RPMI7951 (cell line): ENCODE measurements at regions not wholly inside any gene's neighbourhood (a gene's known extent, or its start where the extent isn't known, plus 50 kb on each side); places are given as distances from the start of the nearest gene placed in this dataset.
"Not testable (repeated sequence)": the region's sequence is repeated elsewhere in the genome, so short reads cannot be mapped to it uniquely, and the experiment has no call there.

Experiments used
- DNase-seq: peaks from one replicate; pipeline ENCODE4 v3.0.0-alpha.2; 2012; ENCODE audit warnings: low read depth

DNA sequence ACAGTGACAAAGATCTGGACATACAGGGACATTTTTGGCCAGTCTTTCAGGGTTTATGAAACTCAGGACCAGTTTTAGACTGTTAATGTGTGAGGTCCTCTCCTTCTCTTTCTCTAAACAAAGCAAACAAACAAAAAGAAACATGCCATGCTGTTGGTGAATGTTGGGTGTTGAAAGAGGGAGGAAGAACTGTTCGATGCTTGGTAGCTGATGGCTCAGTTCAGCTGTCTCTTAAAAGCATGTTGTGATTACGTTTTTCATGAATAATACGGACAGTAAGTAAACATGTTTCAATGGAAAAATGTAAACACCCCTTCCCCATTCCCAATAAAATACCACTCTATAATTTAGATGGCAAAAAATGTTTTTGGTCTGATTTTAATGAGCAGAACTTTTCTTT, 219.1 kb downstream of the SEC23IP start:
- no peak for DNase-seq

DNA sequence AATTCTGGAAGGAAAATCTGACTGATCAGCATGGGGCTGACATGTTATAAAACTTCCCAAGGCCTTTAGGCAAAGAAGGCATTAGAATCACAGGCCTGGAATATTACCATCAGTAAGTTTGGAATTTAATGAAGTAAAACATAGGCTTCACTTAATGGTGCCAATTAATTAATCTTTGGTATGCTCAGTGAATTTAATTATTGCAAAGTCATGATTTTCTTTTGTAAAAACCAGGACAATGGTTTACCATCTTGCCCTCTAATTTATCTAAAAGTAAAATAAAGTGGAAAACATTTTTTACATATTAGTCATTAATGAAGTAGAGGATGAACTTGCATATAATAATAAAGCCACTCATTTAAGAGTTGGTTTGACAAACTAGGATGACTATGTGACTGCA, 220.3 kb downstream of the SEC23IP start:
- no peak for DNase-seq

DNA sequence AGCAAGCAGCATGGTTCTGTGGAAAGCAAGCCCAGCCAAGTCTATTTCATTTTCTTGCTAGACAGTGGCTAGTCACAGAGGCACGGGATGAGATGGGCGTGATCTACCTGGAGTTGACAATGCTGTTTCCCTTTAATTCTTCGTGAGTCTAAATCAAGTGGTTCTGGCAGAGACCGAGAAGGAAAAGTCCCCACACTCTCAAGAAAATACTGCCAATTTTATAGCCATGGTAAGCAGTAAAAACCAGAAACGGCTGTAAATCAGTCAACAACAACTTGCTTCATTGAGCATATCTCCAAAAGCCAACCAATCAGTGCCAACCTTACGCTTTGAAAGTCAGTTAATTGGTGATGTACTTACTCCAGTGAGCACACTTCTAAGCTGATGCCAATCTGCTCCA, 223.4 kb downstream of the SEC23IP start:
- no peak for DNase-seq

DNA sequence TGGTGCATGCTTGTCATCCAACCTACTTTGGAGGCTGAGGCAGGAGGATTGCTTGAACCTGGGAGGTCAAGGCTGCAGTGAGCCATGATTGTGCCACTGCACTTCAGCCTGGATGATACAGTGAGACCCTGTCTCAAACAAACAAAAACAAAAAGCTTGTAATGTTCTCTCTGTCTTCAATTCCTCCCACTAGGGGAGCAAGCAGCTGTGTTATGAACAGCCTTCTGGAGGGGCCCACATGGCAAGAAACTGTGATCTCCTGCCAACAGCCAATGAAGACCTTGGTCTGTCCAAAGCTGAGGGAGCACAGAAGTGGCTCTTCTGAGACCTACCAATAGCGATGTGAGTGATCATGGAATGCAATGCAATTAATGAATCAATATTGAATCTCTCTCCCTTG, 229.2 kb downstream of the SEC23IP start:
- no peak for DNase-seq

DNA sequence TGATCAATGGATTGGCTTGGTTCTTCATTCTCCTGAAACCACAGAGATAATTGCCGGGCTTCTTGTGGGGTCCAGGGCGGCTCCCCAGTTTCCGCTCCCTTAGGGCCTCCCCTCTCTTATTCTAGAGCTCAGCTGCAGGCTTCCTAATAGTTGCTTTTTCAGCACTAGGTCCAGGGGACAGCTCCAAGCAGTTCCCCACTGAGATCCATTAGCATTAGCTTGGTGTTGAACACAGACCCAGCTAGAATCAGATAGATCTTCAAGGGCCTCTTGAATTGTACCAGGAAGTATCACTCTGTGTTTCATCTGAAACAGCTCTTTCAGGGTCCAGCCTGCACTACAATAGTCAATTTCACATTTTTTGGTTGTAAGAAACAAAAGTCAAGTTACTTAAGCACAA, 238.7 kb downstream of the SEC23IP start:
- DNase-seq = peak; percentile 15

DNA sequence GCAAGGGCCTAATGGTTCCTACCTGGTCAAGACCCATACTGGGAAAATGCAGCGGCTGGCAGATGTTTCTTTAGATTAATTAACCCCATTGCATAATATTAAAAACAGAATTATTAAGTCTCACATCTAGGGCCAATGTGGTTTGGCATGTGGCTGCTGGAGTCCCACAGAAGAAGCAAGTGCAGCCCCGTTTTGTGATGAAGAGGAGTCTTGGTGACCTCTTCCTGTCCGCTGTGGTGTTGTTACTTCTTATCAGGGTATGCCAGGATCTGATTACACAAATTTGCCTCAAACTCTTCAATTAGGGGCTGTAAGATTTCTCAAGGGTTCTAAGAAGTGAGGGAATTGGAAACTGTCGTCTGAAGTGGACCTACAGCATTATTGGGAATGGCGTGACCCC, 240.3 kb downstream of the SEC23IP start:
- no peak for DNase-seq

DNA sequence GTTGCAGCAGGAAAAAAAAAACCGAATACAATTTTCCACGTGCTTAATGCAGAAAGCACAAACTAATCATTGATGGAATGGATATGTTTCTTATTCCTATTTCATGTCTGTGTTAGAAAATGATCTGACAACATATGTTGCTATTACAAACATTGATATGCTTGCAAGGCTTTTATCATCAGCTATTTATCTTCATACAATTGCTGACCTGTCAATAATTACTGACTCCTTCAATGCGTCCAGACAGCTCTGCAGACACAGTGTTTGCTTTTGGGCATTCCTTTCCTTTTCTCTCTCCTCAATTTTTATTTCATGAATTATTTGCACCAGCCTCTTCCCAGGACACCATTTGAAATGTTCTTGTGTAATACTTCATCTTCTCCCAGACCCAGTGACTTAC, 246.2 kb downstream of the SEC23IP start:
- DNase-seq = no peak

DNA sequence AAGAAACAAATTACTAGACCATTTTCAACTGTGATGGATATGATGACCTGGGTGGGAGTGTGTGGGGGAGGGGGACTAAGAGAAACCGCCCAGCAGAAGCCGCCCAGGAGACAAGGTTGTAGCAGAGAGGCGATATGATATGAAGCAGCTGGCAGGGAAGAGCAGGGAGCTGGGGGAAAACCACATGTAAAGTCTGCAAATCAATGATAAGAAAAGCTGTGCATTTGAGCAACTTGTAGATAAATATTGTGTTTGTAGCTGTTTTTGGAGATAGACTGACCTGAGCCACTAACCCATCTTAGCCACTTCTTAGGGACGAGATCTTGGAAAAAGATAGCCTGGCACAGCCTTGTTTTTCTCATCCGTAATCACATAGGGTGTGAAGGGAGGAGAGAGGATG, 252.6 kb downstream of the SEC23IP start:
- DNase-seq = no peak

DNA sequence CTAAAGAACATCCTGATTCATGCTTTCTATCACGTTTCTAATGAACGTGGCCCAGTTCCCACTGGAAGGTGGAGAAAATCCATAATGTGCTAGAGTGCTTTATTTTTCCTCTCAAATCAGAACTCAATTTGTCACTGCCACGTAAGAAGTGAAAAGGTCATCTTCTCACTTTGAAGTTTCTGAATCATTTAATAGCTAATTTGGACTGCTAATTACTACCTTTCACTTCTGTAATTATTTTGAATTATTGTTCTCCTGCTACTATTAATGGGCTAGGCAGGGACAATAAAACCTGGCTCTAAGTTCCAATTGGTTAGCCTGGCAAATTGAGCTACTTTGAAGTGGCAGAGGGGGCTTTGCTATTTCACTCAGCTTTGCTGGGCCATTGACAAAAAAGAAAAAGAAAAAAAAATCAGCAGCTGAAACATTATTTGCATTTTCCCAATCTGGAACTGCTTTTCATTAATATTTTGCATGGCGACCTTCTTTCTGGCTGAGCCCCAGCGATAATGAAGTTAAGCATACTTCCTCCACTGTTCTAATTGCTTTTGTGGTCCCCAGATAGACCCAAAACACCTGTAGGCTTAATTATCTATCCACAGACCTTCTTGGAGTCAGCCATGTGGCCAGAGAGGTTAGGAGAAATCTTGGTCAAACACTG, 264.2 kb downstream of the SEC23IP start:
- DNase-seq = no peak

DNA sequence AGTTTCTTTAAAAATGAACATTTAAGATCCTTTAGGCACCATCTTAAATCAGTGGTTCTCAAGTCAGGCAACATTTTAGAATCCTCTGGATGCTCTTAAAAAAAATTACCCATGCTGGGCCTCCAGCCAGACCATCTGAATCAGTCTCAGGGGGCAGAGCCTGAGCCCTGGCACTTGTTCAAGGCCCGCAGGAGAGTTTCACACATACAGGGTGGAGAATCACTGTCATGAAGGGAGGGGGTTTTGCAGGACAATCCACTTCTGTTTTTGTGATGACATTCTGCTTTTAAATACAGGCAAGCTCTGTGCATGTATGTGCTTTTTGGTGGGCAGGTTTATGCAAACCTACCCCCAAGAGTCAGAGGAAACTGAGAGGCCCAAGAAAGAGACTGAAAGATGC, 268.6 kb downstream of the SEC23IP start:
- DNase-seq = peak; percentile 19

DNA sequence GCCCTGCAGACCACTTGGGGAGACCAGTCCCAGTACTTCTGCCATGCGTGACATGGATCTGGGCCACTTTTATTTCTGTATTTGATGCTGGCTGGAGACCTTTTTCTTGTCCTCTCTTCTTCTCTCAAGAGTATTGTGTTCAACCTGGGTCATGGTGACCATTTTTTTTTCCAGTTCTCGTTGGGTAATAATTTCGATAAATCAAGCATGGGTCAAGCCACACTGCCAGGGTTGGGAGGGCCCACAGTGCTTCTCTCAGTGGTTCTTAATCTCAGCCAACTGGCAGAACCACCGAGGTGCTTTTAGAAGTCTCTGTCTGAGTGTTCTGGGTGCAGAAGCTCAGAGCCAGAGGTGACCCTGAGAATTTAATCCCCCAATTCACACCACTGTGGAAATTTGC, 269.9 kb downstream of the SEC23IP start:
- DNase-seq = no peak

DNA sequence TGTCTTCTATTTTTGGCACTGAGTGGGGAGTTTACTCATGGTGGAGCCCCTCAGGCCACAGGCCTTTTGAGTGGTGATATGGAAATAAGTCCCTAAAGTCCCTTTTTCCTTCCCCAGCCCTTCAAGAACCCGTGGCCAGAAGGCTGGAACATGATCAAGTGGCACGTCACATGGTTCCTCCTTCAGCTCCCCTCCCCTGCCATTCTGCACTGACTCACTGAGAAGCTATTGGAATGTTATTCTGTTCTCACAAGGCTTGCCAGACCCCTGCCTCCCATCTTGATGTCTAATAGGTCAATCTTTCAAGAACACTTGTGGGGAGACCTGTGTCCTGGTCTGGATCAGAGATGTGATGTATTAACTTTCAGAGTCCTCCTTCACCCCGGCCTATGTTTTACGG, 279.8 kb downstream of the SEC23IP start:
- no peak for DNase-seq

DNA sequence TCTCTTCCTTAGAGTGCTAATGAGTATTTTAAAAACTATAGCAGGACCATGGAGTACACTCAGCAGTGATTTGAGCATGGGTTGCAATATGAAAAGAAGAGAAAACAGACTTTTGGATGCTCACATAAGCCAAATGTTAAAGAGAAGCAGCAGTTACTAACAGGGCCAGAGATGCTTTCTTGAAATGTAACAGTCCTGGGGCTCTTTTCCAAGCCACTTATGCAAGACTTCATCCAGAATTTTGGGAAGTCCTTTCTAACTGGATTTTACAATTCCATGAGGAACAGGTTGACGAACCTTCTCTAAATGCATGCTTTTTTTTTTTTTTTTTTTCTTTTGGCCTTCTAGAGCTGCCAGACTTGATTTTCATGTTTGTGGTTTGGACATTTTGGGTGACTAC, 282.0 kb downstream of the SEC23IP start:
- no peak for DNase-seq

DNA sequence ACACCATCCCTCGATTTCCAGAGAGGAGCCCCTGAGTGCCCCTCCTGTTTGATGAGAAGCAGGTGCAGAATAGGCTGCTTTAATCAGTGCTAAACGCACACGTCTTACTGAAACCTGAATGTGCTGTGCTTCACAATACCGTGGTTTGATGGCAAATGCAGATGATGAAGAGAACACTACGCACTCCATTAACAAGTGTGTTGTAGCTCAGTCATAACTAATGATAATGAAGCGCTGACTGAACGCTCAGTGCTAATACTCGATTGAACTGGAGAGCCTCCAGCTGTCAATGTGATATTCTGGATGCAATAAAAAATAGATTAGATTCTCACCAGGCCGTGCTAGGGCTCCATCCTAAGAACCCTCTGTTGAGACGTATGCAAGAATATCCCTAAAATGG, 279.7 kb upstream of the PLPP4 start:
- no peak for DNase-seq

DNA sequence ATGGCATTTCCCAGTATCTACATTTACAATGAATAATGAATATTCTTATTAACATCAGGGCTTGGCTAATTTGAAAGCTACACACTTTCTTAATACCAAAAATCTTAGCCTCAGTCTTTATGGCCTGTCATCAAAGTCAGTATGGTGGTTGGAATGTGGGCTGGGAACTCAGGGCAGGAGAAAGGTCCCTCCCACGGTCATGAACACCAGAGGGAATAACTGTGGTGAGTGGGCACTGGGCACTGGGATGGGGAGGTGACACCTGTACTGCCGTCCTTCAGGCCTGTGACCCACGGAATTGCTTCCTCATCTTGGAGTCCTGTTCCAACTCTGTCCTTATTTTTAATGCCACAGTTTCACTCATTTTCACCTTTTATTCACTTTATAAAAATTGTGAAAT, 276.9 kb upstream of the PLPP4 start:
- DNase-seq = no peak

DNA sequence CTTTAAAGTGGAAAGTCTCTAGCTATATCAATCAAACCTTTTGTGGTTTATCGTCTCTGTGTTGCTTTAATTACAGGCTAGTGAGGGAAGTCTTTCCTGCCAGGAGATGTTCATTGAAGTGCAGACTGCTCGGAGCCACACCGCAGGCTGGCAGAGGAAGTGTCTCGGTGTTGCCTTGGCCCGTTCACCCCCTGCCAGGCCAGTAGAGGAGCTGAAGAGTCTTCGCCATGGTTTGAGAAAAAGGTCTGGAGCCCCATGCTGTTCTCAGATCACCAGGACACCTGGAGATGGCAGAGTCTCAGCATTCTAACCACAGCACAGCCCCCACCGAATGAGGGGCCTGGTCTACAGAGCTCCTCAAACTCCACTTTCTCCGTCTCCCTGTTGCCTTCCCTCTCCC, 275.9 kb upstream of the PLPP4 start:
- DNase-seq = no peak

DNA sequence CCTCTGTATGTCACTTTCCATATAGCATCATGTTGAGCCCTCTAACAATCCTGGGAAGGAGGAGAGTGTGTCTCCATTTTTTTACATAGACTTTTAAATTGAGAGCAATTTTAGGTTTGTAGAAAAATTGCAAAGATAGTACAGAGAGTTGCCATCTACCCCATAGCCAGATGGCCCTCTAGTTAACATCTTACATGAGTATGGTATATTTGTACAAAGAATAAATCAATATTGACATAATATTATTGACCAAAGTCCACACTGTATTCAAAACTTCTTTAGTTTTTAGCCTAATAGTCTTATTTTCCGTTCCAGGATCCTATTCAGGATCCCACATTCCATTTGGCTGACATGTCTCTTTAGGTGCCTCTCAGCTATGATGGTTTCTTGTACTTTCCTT, 274.6 kb upstream of the PLPP4 start:
- DNase-seq = no peak

DNA sequence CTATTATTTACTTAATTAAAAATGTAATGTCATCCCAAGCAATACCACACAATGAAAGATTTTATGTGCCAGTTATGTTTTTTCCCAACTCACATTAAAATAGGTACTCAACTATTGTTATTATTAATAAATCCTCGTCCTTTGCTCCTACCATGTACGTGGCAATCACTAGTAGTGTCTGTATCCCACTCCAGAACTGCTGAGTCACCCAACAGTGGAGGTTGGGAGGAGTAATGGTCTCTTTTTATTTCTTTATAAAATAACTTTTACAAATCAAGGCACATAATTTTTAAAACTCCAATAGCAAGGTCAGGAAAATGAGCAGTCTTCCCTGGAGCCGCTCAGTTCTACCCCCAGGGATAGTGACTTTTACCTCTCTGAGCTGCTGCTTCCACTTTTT, 273.5 kb upstream of the PLPP4 start:
- no peak for DNase-seq

DNA sequence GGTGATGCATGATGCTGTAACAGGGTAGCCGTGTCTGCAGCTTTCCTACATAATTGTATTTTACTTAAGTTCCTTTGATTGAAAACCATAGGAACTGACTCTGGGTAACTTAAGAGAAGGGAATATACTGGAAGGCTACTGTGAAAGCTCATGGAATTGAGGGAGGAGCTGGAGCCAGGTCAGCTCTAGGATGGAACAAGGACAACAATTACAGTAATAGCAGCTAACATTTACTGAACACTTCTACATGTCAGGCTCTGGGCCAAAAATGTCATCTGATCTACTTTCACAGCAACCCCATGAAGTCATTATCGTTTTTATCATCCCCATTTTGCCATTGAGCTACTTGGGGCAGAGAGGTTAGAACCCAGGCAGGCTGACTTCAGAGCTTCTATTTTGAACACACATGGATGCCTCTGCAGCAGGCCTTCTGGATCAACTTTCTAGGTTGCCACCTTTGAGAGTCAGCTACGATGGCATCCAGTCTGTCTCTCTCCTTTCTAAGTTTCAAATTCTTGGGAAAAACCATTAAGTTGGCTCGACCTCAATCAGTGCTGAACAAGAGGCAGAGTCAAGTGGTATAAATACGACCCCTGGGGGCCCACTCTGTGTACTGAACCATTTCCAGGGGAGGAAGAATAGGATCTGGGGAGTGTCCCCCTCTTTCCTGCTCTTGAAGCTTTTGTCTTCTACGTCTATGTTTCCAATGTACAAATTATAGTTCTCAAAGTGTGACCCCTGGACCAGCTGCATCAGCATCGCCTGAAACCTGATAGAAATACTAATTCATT, 272.3 kb upstream of the PLPP4 start:
- DNase-seq = no peak

DNA sequence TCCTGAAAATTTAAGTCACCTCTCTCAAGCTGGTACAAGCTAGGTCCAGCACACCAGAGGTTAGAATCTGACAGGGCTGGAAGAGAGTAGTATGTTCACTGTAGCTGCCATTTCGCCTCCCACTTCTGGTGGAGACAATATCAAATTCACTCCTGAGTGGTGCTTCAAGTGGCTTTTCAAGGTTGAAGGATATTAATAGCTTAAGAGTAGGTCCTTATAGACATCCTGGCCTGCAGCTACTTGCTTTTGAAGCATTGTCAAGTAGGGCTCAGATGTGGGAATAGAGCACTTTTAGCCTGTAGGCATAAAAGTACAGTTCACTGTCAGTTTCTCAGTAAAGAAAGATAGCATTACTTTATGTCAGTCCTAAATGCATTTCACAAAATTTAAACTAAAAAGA, 270.5 kb upstream of the PLPP4 start:
- DNase-seq = no peak

DNA sequence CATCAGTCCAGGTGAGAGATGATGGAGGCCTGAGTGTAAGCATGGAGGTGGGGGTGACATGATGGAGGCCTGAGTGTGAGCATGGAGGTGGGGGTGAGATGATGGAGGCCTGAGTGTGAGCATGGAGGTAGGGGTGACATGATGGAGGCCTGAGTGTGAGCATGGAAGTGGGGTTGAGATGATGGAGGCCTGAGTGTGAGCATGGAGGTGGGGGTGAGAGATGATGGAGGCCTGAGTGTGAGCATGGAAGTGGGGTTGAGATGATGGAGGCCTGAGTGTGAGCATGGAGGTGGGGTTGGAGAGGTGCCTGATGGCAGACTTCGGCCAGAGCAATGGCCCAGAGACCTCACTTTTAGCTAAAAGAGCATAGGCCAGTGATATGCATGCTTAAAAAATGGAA, 269.9 kb upstream of the PLPP4 start:
- DNase-seq = not testable (repeated sequence)

DNA sequence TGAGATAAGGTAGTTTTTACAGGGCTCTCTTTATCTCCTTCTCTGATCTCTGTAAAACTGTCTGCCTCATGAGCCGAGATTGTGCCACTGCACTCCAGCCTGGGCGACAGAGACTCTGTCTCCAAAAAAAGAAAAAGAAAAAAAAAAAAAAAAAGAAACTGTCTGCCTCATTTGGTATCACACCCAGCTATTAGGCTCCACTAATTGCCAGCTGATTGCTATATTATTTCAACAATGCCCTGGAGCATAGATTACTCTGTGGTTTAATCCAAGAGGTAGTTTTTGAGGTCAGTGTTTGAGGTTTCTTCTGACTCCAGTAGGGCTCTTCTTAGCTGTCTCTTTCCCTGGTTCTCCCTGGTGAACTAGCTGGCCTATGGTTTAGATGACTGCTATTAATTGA, 268.1 kb upstream of the PLPP4 start:
- DNase-seq = no peak

DNA sequence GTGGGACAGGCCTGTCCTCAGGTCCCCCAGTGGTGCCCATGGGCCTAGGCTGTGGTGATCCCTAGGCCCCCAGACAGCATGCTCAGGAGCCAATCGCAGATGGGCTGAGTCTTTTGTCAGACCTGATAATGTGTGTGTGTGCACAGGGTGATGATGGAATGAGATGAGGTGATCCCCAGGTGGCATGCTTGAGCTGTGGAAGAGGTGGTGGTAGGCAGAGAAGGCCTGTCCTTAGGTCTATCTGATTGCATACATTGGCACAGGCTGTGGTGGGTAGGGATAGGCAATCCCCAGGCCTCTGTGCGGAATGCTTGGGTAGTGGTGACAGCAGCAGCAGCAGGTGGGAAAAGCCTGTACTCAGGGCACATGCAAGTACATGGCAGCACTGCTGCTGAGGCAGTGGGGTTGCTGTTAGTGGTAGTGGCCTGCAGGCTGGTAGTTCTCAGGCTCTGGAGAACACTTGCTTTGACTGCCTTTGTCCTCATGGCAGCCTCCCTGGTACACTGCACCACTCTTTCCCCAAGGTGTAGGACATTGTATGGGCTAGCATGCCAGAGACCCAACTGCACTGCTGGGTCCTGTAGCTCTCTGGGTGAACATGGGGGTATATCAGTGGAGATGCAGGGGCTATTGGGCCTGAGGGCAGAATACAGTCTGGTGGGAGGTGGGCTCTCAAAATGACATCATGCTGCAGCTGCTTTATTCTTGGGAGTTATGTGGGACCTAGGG, 260.9 kb upstream of the PLPP4 start:
- no peak for DNase-seq
